Stimulated activated CD8-positive, alpha-beta memory T cell treated with anti-CD3 and anti-CD28 coated beads, Interleukin-15, amount 100 ng/mL, for 48 hours (primary cell): ENCODE measurements at regions not wholly inside any gene's neighbourhood (a gene's known extent, or its start where the extent isn't known, plus 50 kb on each side); places are given as distances from the start of the nearest gene placed in this dataset.

Experiments used
- DNase-seq, 2 donors: peaks; one replicate each; pipeline ENCODE4 v3.0.0-alpha.2; 2020; ENCODE audit warnings: low read depth in 2 of 2

DNA sequence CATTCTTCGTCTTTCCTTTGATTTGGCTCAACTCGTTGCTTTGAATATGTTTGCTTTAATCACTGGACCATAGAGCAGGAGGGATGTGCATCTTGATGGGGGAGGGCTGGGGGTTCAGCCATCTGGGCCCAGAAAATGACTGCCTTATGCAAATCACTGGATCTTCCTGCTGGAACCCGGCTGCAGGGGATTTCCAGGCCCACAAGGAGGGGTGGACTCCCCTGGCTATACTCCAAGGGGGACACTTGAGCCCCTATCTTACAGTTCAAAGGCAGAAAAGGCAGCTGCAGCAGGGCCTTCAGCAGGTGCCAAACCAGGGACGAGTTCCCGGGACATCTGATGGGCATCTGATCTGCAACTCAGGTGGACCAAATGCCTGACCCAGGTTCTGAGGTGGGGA is 122.5 kb downstream of the DICER1 start:
- no peak for DNase-seq

DNA sequence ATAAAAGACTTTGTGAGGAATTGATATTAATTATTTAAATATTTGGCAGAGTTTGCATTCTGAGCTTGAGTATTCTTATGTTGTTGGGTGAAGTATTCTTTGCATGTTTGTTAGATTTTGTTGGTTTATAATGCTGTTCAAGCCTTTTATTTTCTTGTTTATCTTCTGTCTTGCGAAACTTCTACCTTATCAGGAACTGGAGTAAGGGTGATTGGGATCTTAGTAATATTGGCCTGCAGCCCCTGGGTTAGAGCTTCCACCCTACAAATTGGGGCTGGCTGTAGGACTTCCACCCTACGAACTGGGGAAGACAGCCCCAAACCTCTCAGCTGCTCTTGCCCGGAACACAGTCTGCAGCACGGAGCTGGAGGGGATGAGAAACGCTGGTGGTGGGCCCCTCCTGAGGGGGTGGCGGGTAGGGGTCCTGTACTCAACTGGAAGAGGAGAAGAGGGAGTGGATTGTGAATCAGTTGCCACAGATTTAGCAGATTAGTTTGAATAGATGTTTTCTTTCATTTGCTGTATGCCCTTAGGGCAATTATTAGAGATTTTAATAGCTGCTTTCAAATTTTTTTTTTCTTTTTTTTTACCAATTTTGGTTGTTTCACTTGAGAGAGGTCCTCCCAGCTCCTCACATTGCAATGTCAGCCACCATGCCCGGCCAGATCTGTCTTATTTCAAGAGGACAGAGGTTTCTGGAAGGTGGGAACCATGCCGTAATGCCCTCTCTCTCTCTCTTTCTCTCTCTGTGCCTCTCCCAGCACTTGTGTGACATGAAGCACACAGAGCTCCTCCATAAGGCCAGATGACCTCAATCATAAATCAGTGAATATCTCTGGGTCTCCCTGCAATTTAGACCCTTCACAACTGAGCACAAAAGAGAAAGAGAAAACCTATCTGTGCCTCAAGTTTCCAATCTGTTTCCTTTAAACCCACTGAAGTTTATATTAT is 123.4 kb downstream of the DICER1 start:
- DNase-seq: no peak

GRCh38 chr14:95033031-95033430 is 124.3 kb downstream of the DICER1 start:
- no peak for DNase-seq

DNA sequence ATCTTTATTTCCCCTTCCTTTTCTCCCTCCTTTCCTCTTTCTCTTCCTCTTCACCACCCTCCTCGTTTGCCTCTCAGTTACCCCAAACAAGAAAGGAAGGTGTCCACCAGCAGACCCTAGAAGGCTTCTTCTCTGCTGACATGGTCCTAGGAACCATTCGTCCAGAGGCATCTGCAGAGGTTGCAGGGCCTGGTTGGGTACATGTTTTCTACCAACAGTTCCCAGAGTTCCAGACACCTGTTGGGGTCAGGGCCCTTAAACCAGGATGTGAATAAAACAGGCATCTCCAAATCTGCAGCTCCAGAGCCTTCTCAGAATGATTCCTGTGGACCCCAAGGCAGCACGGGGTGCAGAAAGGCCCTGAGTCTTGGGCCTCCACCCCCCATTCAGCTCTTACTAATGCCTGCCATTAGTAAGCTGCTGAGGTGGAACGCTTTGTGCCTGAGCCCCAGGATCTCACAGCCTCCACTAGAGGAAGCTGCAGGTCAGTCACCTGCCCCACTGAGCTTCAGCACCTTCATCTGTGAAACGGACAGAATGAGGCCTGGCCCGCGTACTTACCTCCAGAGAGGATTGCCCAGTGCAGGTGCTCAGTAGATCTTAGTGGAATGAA is 130.4 kb downstream of the DICER1 start:
- DNase-seq: no peak

- DNase-seq: no peak
Observed at GRCh38 chr14:95025941-95026340, 131.4 kb downstream of the DICER1 start.

GRCh38 chr14:95025218-95025617 is 132.1 kb downstream of the DICER1 start:
- DNase-seq: no peak

DNA sequence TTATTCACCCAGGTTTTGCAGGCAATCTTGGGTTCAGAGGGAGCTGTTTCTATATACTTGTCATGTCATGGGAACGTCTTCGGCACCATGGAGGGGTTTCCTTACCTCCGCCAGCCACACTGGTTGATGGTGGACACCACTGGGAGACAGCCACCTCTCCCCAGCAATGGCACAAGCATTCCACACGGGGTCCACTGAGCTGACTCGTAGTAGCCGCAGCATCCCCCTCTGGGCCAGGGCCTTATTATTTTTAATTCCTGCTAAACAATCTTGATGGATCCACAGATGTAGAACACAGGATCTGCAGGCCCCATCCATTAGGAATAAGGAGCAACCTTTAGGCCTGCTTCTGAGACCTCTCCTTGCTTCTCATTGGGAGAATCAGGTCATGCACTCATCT is 132.9 kb downstream of the DICER1 start:
- no peak for DNase-seq

DNA sequence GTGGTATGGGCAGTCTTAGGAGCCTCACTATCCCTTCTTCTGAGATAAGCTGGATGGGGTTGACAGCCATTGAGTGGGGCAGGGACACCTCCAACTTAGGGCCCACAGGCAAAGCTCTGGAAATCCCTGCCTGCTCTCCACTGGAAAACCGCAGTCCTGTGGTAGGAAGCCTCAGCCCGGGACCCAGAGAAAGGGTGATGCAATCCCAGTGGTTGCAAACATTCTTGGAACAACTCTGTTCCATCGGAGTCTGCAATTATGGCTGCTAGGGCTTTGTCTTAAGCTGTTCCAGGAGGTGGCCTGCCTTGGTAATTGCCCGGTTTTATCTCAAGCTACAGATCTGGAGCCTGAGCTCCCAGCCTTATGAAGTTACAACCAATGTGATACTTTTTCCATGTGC is 133.4 kb downstream of the DICER1 start:
- DNase-seq: no peak

DNA sequence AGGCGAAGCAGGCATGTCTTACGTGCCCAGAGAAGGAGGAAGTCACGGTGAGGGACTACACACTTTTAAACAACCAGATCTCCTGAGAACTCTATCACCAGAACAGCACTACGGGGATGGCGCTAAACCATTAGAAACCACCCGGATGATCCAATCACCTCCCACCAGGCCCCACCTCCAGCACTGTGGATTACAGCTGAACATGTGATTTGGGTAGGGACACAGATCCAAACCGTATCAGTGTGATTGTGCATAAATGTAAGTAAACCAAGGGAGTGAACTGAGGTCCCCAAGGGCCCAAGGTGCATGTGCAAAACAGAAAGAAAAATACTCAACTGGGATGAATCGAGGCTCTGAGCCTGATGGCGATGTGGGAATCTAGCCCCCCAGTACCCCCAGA is 134.2 kb downstream of the DICER1 start:
- no peak for DNase-seq

DNA sequence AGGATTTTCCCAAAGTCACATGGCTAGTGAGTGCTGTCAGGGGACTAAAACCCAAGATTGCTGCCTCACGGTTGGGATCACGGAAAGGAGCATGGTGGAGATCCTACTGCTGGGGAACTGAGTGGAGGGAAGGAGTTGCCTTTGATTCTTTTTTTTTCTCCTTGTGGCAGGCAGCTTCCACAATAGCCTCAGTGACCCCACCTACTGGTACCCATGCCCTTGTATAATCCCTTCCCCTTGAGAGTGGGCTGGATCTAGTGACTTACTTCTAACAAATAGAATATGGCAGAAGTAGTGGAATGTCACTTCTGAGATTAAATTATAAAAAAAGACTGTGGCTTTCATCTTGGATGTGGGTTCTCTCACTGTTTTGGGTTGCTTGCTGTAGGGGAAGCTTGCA is 135.7 kb downstream of the DICER1 start:
- DNase-seq: no peak

DNA sequence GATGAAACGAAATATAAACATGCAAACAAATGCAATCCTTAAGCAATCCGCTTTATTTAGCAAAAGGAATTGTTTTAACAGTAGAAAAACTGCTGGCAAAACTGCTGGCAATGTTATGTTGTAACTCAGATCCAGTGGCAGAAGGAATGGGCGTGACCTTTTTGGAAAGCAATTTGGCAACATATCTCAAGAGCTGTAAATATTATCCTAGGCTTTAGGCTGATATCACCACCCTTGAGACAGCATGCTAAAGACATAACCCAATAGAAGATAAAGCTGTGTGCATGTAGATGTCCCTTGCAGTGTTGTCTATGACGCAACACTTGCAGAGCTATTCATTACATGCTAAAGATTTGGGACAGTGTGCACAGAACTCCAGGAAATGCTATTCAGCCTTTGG is 138.5 kb downstream of the DICER1 start:
- no peak for DNase-seq

DNA sequence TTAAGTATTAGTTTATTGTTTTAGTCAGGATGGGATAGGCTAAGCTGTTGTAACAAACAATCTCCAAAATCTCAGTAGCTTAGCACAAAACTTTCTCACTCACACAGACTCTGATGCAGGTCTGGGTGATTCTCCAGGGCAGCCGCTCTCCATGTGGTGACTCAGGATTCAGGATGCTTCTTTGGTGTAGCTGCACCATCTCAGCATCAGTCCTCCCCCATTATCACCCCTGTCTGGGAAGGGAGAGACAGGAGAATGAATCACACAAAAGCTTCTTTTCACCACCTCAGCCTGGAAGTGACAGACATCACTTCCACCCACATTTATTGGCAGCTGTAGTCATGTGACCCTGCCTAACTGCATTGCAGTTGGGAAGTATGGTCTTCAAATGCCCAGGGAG is 142.3 kb downstream of the DICER1 start:
- no peak for DNase-seq

DNA sequence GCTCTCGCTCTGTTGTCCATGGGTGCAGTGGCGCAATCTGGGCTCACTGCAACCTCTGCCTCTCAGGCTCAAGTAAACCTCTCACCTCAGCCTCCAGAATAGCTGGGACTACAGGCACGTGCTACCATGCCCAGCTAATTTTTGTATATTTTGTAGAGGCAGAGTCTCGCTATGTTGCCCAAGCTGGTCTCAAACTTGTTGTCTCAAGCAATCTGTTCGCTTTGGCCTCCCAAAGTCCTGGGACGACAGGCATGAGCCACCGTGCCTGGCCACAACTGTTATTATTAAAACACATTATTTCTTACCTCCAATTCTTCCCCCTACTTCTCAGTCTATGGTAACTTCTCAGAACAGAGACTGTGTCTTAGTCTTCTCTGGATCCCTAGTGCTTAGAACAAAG is 143.3 kb downstream of the DICER1 start:
- DNase-seq: no peak

DNA sequence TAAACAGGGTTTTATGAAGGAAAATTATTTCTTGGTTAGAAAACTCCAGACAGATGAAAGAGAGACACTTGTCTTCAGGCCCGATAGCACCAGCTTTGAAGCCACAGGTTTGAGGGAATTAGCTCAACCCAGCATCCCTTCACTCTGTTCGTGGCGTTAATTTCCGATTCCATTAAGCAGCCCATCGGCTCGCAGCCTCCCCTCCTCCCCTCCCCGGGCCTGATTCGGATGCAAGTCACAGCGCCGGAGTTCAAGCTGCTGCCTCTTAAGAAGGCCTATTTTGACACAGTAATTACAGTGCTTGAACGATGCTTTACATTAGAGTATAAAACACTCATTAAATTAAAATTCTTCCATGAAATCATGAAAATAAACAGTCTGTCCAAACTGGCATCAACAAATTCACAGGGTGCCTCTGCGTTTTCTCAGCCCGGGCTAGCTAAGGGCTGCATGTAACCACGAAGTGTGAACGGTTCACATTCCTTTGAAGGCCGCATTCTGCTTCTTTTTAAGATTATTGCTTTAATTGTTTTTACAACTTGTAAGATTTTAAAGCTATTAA is 145.8 kb downstream of the DICER1 start:
- no peak for DNase-seq

DNA sequence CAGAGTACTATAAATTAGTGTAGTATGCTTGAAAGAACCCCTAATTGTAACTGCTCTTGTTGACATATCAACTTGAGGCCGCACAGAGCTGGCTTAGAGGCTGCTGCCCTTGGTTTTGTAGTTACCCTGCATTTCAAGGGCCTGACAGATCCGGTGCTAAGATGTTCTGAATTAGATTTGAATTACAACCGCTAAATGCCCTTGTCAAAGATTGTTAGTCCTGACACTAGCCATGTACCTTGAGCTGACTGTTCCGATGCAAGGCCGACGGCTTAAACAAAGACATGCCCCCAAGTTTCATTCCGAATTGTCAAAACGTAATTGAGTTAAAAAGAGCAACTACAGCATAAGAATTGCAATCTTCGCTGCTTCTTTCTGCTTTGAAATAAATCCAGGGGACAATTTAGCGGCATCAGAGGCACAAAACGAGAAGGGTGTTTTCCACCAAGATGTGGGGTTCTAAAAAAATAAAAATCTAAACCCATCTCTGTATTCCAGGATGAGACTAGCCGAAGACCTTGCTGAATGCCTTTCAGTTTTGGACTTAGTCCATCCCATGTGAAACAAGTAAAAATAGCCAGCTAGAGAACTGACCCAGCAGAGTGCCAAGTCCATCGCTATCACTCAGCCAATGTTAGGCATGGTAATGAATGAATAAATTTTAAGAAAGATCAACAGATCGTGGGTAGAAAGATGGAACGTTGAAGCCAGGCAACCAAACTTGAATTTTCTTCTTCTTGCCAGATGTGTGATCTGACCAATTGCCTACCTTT is 148.7 kb downstream of the DICER1 start:
- DNase-seq: no peak

- DNase-seq: no peak
Observed at GRCh38 chr14:95007921-95008320, 149.4 kb downstream of the DICER1 start.

DNA sequence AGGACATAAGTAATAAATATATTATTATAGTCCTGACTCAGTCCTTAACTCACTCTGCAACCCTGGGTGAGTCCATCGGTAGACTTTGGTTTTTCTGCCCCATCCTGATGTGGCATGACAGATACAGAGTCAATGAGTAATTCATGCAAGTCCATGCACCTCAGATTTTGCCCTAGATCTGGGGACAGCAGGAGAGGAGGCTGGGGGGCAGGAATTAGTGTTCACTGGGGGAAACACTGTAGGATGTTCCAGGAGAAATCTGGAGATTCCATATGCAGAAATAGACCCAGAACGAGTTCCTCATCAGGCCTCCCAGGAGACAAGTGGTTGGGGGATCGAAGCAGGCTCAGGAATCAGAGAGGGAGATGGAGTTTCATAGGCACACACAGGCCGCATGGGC is 150.8 kb downstream of the DICER1 start:
- no peak for DNase-seq

DNA sequence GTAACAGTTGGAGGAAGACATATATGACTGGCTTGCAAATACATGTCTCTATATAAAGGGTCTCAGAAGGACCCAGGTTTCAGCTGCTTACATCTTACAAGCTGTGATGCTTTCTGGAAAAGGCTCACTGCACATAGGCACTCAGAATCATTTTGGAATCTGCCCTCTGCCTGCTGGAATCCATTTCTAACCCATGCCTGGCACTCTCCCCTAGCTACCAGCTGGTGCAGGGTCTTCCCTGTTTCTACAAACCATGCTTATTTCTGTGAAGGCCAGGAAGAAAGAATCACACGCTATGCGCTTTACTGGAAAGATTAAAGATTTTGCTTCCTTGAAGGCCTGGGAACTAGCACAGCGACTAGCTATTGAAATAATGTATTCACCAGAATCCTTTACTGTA is 151.3 kb downstream of the DICER1 start:
- no peak for DNase-seq

- no peak for DNase-seq
Observed at GRCh38 chr14:95003099-95003960, 154.0 kb downstream of the DICER1 start.

DNA sequence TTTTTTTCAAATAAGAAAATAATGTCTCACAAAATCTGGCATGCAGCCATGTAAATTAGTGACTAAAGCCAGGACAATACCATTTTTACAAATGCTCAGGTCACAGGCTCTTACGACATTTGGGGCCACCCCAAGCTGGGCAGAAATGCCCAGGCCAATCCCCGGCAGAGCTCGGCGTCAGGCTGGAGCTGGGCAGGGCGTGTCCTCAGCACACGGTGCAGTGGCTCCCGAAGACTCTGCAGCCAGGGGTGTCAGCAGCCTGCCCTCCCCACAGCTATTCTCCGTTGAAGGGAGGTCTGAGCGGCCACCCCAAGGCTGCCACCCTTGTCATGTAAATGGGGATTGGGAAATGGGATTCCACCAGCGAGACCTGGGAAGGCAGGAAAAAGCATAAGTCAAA is 158.6 kb downstream of the DICER1 start:
- DNase-seq: no peak

DNA sequence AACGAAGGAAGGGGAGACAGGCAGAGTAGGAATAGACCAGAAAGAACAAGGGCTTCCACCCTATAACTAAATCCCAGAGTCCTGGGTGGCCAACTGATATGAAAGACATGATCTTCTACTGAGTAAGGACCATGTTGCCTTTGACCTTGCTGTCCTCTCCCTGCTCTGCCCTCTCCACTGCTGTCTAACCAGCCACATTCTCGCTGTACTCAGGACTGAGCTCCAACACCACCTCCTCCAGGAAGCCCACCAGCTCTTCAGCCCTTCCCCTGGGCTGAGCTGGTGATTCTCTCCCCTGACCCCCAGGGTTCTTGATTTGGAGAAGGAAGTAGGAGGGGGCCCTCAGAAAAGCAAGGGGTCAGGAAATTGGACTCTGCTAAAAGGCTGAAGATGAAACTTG is 159.2 kb downstream of the DICER1 start:
- no peak for DNase-seq
